Nephron progenitor cell (in vitro differentiated cells): ENCODE measurements at regions not wholly inside any gene's neighbourhood (a gene's known extent, or its start where the extent isn't known, plus 50 kb on each side); places are given as distances from the start of the nearest gene placed in this dataset.

Experiments
- DNase-seq: peaks from one replicate; pipeline ENCODE4 v3.0.0; 2021
- H3K27ac Mint-ChIP-seq: 2 replicates; pipeline ENCODE4 v1.8.0; 2021; ENCODE audit warnings: mild to moderate bottlenecking, moderate library complexity, mixed read lengths
- H3K27me3 Mint-ChIP-seq: 2 replicates; pipeline ENCODE4 v1.8.0; 2021; ENCODE audit warnings: mild to moderate bottlenecking, low read depth, mixed read lengths; ENCODE audit not compliant: poor library complexity
- H3K36me3 Mint-ChIP-seq: 2 replicates; pipeline ENCODE4 v1.8.0; 2021; ENCODE audit warnings: low read depth, mixed read lengths
- H3K4me1 Mint-ChIP-seq: 2 replicates; pipeline ENCODE4 v1.8.0; 2021; ENCODE audit warnings: mixed read lengths
- H3K4me3 Mint-ChIP-seq: 2 replicates; pipeline ENCODE4 v1.8.0; 2021; ENCODE audit warnings: mild to moderate bottlenecking, moderate library complexity, mixed read lengths
- H3K9me3 Mint-ChIP-seq: 2 replicates; pipeline ENCODE4 v1.8.0; 2021; ENCODE audit warnings: mild to moderate bottlenecking, moderate library complexity, mixed read lengths
- TF ChIP-seq, protein P1 (sequence below): fragments of 200-600 bp; sonication (generic); IDR thresholded peaks from 2 replicates; pipeline ENCODE4 v1.5.0; 2021; ENCODE audit warnings: antibody characterized with exemption

DNA sequence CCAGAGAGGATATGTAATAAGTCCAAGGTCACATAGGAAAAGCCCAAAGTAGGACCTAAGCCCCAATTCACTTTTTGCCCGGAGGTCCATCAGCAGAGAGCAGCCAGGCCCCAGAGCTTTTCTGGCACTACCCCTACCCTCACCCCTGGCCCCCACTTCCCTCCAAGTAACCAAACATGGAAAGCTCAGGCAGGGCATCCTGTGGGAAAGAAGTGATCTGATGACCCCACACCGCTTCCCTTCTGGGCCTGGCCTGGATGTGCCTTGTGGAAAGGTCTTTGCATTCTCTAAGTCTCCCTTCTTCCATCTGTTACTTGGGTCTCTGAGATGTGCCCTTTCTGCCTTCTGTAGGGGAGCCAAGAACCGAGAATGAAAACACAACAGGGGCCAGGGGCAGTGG, 136.9 kb downstream of the TMEM132E start:
- Mint-ChIP-seq H3K9me3 (no peaks in the 10 kb centered on the region), H3K27ac (no peak overlapping the region), H3K36me3 (no peaks in the 10 kb centered on the region), H3K4me1 (no peaks in the 10 kb centered on the region), H3K4me3 (no peak overlapping the region), H3K27me3 (peaks cover 58% of the 10 kb centered on the region)
- TF ChIP-seq, protein P1, sequence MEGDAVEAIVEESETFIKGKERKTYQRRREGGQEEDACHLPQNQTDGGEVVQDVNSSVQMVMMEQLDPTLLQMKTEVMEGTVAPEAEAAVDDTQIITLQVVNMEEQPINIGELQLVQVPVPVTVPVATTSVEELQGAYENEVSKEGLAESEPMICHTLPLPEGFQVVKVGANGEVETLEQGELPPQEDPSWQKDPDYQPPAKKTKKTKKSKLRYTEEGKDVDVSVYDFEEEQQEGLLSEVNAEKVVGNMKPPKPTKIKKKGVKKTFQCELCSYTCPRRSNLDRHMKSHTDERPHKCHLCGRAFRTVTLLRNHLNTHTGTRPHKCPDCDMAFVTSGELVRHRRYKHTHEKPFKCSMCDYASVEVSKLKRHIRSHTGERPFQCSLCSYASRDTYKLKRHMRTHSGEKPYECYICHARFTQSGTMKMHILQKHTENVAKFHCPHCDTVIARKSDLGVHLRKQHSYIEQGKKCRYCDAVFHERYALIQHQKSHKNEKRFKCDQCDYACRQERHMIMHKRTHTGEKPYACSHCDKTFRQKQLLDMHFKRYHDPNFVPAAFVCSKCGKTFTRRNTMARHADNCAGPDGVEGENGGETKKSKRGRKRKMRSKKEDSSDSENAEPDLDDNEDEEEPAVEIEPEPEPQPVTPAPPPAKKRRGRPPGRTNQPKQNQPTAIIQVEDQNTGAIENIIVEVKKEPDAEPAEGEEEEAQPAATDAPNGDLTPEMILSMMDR: no peak
- DNase-seq: no peak

DNA sequence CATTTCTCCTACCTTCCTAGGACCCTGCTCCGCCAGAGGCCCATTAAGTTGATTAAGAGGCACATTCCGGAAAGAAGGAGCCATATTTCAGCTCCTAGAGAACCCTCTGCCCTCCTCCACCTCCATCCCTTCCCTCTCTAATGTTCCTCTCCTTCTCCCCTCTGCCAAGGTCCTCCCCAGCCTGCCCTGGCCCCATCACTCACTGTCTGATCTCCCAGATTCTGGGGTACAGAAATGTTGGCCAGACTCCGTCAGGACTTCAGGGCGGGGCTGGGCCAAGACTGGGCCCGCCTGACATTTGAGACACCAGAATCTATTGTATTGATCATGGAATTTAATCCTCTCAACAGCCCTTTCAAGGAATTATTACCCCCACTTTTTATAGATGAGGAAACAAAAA, 136.1 kb downstream of the TMEM132E start:
- TF ChIP-seq, protein P1: no peak
- Mint-ChIP-seq H3K4me3 (no peak overlapping the region), H3K4me1 (no peaks in the 10 kb centered on the region), H3K27ac (no peak overlapping the region), H3K36me3 (no peaks in the 10 kb centered on the region), H3K27me3 (peaks cover 59% of the 10 kb centered on the region), H3K9me3 (no peaks in the 10 kb centered on the region)
- no peak for DNase-seq

DNA sequence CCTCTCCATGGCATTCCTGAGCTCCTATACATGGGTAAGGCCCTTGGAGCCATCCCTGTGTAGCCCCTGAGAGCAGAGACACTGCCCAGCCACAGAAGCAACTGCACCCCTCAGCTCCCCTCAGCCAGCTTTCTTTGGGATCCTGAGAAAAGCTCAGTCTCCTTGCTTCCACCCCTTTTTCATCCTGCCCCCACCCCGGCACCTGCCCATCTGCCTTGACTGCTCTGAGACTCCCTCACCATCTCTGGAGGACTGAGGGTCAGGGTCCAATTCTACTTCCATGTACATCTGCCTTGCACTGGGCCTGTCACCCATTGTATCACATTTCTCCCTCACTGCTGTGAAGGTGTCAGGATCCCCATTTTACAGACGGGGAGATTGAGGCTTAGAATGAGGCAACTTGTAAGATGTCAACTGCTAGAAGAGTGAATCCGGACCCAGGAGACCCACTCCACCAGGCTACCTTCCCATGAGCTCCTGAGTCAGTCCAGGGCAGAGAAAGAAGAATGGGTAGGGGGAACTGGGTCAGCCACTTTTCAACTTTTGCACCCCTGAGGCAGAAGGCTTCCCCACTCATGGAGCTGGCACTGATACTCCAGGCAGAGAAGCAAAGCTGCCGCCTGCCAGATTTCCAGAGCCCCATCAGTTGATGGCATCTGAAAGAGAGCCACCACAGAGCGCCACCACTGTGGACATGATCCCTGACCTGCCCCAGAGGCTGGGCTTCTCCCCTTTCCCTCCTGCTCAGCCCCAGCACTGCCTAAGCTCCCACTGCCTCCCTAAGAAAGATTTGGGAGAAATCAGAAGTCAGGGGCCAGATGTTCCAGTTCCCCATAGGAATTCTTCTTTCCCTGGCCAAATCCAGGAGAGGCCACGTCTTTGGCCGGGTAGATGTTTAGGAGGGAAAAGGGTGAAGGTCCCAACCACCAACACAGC, 135.4 kb downstream of the TMEM132E start:
- no peaks in the 10 kb centered on the region for H3K4me1 Mint-ChIP-seq
- H3K36me3 Mint-ChIP-seq: no peaks in the 10 kb centered on the region
- H3K9me3 Mint-ChIP-seq: no peaks in the 10 kb centered on the region
- H3K4me3 Mint-ChIP-seq: no peak overlapping the region
- DNase-seq: no peak
- TF ChIP-seq, protein P1: no peak
- peaks cover 56% of the 10 kb centered on the region for H3K27me3 Mint-ChIP-seq
- no peak overlapping the region for H3K27ac Mint-ChIP-seq

DNA sequence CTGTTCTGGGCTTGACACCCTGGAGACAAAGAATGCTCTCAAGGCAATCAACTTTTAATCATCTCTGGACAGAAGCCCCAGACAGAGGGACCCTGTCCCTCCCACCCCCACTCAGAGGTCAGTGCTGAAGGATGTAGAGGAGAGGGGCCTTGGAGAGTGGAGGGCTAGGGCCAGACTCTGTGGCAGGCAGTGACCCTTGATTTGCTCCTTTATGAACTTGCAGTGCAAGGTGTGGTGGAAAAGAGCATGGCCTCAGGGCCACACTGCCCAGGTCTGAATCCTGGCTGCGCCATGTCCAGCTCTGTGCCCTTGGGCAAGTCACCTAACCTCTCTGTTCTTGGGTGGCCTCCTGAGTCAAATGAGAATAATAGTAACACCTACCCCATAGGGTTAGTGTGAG, 134.3 kb downstream of the TMEM132E start:
- DNase-seq: no peak
- H3K9me3 Mint-ChIP-seq: no peaks in the 10 kb centered on the region
- H3K36me3 Mint-ChIP-seq: no peaks in the 10 kb centered on the region
- H3K4me3 Mint-ChIP-seq: no peak overlapping the region
- H3K27ac Mint-ChIP-seq: no peak overlapping the region
- H3K4me1 Mint-ChIP-seq: no peaks in the 10 kb centered on the region
- TF ChIP-seq, protein P1: no peak
- H3K27me3 Mint-ChIP-seq: peaks cover 59% of the 10 kb centered on the region

DNA sequence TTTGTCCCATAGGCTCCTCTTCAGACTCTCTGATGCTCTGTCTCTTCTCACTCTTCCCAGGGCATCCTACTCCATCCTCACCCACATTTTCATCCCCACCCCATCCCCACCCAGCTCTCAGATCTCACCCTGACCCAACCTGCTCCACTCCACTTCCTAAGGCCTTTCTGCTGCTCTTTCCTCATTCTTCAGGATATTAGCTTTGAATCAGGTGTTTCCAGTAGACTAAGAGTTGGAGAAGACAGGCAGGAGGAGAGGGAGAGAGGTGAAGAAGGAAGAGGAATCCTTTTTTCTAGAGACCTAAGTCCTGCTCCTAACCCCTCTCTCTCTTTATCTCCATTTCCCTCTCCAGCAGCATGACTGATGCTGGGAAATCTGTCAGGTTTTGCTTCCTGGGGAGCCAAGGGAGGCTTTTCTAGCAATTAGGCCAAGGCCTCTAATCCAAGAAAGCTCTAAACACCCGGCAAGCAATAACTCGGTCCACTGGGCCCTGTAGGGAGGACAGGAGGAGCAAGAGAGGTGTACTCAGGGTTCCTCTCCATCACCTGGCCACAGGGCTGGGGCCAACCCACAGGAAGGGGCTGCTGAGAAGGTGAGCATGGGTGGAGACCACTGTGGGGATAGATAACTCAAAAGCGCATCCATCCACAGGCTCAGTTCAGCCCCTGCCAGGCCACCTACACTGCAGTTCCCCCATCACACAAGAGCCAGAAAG, 133.3 kb downstream of the TMEM132E start:
- no peak for DNase-seq
- H3K27me3 Mint-ChIP-seq: peaks cover 53% of the 10 kb centered on the region
- no peaks in the 10 kb centered on the region for H3K9me3 Mint-ChIP-seq
- no peak overlapping the region for H3K4me3 Mint-ChIP-seq
- no peaks in the 10 kb centered on the region for H3K36me3 Mint-ChIP-seq
- no peak overlapping the region for H3K27ac Mint-ChIP-seq
- TF ChIP-seq, protein P1: no peak
- H3K4me1 Mint-ChIP-seq: no peaks in the 10 kb centered on the region
